ENCODE measurements at regions not wholly inside any gene's neighbourhood (a gene's known extent, or its start where the extent isn't known, plus 50 kb on each side); places are given as distances from the start of the nearest gene placed in this dataset.

DNA sequence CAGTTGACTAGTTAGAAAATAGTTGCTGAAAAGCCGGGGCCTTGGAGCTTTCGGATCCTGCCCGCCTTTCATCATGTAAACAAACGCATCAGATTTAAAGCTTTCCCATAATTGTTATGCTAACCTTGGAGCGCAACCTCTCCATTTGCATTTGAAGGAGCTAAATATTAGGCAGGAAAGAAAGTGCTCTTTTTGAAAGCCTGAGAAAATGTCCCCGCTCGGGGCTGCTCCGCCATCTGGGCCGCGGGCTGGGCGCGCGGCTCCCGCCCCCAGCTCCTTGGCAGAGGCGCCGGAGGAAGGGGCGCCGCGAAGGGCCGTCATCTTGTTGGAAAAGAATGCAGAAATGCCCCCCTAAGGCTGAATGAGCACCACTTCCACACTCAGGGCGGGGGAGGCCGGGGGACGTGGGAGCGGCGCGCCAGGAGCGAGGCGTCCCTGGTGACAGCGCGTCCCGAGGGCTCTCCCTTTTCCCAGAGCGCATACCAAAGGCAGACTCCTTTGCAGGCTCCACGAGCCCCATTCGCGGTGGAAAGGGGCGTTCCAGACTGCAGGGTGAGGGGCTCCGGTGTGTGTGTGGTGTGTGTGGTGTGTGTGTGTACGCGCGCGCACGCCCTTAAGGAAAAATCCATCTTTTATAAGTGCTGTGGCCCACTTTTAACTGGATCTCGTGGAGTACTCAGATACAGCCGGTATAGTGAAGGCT is 145.6 kb upstream of the ID4 start:
- H3K4me1 Mint-ChIP-seq = peaks cover 31% of the 10 kb centered on the region
- TF ChIP-seq, protein P1, sequence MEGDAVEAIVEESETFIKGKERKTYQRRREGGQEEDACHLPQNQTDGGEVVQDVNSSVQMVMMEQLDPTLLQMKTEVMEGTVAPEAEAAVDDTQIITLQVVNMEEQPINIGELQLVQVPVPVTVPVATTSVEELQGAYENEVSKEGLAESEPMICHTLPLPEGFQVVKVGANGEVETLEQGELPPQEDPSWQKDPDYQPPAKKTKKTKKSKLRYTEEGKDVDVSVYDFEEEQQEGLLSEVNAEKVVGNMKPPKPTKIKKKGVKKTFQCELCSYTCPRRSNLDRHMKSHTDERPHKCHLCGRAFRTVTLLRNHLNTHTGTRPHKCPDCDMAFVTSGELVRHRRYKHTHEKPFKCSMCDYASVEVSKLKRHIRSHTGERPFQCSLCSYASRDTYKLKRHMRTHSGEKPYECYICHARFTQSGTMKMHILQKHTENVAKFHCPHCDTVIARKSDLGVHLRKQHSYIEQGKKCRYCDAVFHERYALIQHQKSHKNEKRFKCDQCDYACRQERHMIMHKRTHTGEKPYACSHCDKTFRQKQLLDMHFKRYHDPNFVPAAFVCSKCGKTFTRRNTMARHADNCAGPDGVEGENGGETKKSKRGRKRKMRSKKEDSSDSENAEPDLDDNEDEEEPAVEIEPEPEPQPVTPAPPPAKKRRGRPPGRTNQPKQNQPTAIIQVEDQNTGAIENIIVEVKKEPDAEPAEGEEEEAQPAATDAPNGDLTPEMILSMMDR (IDR thresholded peaks at IDR 0.05) = no peak
- peaks cover 20% of the 10 kb centered on the region for H3K27me3 Mint-ChIP-seq (ENCODE audit: low read depth, poor library complexity)
- H3K27ac Mint-ChIP-seq = no peak overlapping the region
- H3K36me3 Mint-ChIP-seq (ENCODE audit: low read depth) = no peaks in the 10 kb centered on the region
- no peaks in the 10 kb centered on the region for H3K9me3 Mint-ChIP-seq
- peak; percentile 72 for DNase-seq
- peak overlapping the region; percentile 78 for H3K4me3 Mint-ChIP-seq

DNA sequence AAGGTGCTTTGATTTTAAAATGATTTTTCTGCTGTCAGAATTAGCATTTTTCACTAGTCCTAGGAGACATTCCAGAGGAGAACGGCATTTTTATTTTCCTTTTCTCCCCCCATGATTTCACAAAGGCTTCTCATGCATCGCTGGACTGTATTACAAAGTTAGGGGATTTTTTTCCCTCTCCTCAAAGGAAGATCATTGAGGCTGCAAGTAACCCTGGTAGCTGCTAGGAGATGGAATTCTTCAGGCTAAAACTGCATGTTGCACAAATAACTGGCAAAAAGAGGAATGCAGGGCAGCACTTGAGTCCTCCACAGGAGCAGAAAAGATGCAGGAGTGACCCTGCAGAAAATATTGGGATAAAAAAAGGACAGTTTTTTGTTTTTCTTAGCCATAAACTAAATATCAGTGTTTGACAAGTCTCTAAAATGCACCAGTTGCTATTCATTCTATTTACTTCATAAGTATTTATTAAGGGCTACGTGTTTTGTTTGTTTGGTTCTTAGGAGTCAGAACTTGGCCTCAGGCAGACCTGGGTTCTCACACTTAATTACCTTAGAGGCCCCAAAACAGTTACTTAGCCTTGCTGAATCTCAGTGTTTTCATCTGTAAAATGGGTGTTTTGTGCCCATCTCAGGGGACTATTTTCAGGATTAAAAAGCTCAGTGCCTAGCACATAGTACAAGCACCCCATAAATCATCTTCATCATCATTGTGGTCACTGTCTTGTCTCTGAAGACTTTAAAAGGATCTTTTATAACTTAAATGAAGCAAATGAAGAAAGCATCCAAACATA is 144.5 kb upstream of the ID4 start:
- H3K4me1 Mint-ChIP-seq = peaks cover 21% of the 10 kb centered on the region
- H3K4me3 Mint-ChIP-seq = peak overlapping the region; percentile 78
- H3K36me3 Mint-ChIP-seq (ENCODE audit: low read depth) = no peaks in the 10 kb centered on the region
- DNase-seq = no peak
- TF ChIP-seq, protein P1 (IDR thresholded peaks at IDR 0.05) = no peak
- peaks cover 20% of the 10 kb centered on the region for H3K27me3 Mint-ChIP-seq (ENCODE audit: low read depth, poor library complexity)
- H3K27ac Mint-ChIP-seq = no peak overlapping the region
- H3K9me3 Mint-ChIP-seq = no peaks in the 10 kb centered on the region

DNA sequence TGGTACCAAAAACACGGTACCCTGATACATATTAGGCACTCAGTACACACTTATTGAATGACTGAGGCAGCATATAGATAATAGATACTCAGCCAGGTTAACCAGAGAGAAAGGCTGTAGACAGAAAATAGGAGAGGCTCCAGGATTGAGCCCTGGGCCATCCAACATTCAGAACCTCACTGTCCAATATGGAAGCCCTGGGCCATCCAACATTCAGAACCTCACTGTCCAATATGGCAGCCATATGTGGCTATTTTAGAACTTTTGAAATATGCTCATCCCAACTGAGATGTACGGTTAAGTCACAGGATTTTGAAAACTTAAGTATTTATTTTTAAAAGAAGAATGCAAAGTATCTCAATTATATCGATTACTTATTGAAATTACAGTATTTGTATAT is 142.5 kb upstream of the ID4 start:
- TF ChIP-seq, protein P1 (IDR thresholded peaks at IDR 0.05) = no peak
- Mint-ChIP-seq H3K4me3 (no peak overlapping the region), H3K9me3 (no peaks in the 10 kb centered on the region), H3K36me3 (ENCODE audit: low read depth) (no peaks in the 10 kb centered on the region), H3K27me3 (ENCODE audit: low read depth, poor library complexity) (peaks cover 20% of the 10 kb centered on the region), H3K27ac (no peak overlapping the region), H3K4me1 (peaks cover 24% of the 10 kb centered on the region)
- DNase-seq = no peak

DNA sequence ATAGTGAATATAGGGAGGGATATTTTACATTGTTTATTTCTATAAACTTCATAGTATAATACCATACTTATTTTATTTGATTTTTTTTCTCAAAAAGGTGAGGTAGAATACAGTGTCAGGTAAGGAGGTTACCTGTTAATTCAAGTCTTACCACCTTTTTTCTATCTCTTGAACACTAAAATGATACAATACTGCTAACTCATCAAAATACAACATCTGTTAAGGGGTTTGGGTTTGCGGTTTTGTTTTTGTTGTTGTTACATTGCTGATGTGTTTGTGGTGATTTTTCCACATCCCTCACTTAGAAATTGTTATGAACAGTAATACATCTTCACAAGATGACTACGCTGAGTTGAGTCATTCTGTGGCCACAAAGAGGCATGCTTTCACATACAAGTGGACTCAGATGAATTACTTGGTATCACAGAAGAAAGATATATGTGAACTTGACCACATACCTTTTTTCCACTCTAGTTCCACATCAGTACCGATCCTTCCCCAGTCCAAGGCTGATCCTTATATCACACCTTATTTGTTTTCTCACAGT is 139.4 kb upstream of the ID4 start:
- no peak overlapping the region for H3K27ac Mint-ChIP-seq
- no peak for DNase-seq
- H3K4me1 Mint-ChIP-seq = peaks cover 9% of the 10 kb centered on the region

DNA sequence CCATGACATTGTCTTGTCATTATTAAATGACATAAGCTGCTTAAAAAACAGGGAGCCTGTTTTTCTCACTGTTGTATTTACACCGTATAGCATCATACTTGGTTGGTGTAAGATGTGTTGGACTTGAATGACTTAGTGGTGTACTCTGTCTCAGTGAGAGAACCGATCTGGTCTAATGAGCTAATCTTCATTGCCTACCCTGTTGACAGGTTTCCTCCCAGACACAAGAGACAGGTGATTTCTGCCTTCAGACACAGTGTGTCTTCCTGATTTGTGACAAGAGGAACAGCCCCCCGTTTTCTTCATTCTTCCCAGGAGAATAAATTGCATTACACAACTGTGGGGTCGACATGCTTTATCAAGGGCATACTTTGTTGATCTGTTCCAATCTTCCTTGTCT is 137.2 kb upstream of the ID4 start:
- peaks cover 9% of the 10 kb centered on the region for H3K4me1 Mint-ChIP-seq
- no peak overlapping the region for H3K4me3 Mint-ChIP-seq
- DNase-seq = no peak
- no peaks in the 10 kb centered on the region for H3K36me3 Mint-ChIP-seq (ENCODE audit: low read depth)
- no peaks in the 10 kb centered on the region for H3K9me3 Mint-ChIP-seq
- TF ChIP-seq, protein P1 (IDR thresholded peaks at IDR 0.05) = no peak
- peaks cover 3% of the 10 kb centered on the region for H3K27me3 Mint-ChIP-seq (ENCODE audit: low read depth, poor library complexity)
- peak overlapping the region; percentile 4 for H3K27ac Mint-ChIP-seq

More for the DNA sequence above, 139.4 kb upstream of the ID4 start:
- no peaks in the 10 kb centered on the region for H3K9me3 Mint-ChIP-seq
- no peaks in the 10 kb centered on the region for H3K36me3 Mint-ChIP-seq (ENCODE audit: low read depth)
- peaks cover 3% of the 10 kb centered on the region for H3K27me3 Mint-ChIP-seq (ENCODE audit: low read depth, poor library complexity)
- no peak overlapping the region for H3K4me3 Mint-ChIP-seq
- TF ChIP-seq, protein P1 (IDR thresholded peaks at IDR 0.05) = no peak

Measured in nephron progenitor cell (in vitro differentiated cells).